DND-41 (cell line): ENCODE measurements at regions not wholly inside any gene's neighbourhood (a gene's known extent, or its start where the extent isn't known, plus 50 kb on each side); places are given as distances from the start of the nearest gene placed in this dataset.

Source experiments
- EZH2 ChIP-seq: IDR thresholded peaks from 3 replicates; pipeline ENCODE4 v1.6.1; 2012; ENCODE audit warnings: borderline replicate concordance, low read depth, mild to moderate bottlenecking, moderate library complexity, low read length, inconsistent platforms; ENCODE audit not compliant: severe bottlenecking
- TF ChIP-seq, protein P1 (sequence below): IDR thresholded peaks from 2 replicates; pipeline ENCODE4 v1.5.1; 2012; ENCODE audit warnings: borderline replicate concordance, low read length, moderate library complexity, mild to moderate bottlenecking; ENCODE audit not compliant: poor library complexity, severe bottlenecking; ENCODE audit errors: extremely low read depth

DNA sequence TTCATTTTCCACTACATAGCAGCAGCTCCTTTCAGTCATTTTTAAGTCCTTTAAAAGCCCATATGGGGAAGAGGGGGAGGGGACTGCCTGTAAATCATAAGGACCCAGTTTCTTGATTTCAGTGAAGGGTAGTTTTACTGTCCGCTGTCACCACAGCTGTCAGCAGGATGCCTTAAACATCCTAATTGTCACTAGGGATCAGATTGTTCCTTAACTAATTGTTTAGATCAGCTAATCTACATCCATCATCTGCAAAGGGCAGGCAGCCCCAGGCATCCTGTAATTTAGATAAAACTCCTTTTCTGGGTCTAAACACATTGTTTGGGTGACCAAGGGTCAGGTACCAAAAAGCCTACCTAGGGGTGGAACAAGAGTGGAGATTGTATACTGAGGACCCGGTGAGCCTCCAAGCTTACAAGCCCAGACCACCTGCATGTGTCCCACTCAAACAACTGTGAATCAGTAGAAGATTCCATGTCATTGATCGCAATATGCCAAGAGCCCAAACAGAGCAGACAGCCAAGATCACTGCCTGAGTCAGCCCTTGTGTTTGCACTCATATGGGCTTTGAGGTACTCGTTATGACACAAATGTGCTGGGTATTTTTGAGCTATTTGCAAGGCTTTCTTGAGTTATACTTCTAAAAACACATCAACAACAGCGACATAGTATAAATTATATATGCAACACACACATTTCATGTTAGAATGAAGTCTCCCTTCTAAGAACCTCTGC, 198.7 kb upstream of the CEP162 start:
- TF ChIP-seq, protein P1, sequence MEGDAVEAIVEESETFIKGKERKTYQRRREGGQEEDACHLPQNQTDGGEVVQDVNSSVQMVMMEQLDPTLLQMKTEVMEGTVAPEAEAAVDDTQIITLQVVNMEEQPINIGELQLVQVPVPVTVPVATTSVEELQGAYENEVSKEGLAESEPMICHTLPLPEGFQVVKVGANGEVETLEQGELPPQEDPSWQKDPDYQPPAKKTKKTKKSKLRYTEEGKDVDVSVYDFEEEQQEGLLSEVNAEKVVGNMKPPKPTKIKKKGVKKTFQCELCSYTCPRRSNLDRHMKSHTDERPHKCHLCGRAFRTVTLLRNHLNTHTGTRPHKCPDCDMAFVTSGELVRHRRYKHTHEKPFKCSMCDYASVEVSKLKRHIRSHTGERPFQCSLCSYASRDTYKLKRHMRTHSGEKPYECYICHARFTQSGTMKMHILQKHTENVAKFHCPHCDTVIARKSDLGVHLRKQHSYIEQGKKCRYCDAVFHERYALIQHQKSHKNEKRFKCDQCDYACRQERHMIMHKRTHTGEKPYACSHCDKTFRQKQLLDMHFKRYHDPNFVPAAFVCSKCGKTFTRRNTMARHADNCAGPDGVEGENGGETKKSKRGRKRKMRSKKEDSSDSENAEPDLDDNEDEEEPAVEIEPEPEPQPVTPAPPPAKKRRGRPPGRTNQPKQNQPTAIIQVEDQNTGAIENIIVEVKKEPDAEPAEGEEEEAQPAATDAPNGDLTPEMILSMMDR: no peak
- TF ChIP-seq EZH2: no peak
